ENCODE measurements at regions not wholly inside any gene's neighbourhood (a gene's known extent, or its start where the extent isn't known, plus 50 kb on each side); places are given as distances from the start of the nearest gene placed in this dataset.

- H3K9me3 Mint-ChIP-seq (ENCODE audit: unreplicated experiment) = peaks cover 4% of the 10 kb centered on the region
- TF ChIP-seq CTCF (IDR thresholded peaks at IDR 0.05; ENCODE audit: partially characterized antibody, unreplicated experiment) = no peak
- H3K36me3 Mint-ChIP-seq (ENCODE audit: unreplicated experiment) = peaks cover 4% of the 10 kb centered on the region
- peaks cover 5% of the 10 kb centered on the region for H3K27me3 Mint-ChIP-seq (ENCODE audit: unreplicated experiment)
- H3K27ac Mint-ChIP-seq (ENCODE audit: unreplicated experiment) = no peak overlapping the region
- H3K4me3 Mint-ChIP-seq (ENCODE audit: unreplicated experiment) = no peak overlapping the region
- no peak for DNase-seq
- H3K4me1 Mint-ChIP-seq (ENCODE audit: low read depth, unreplicated experiment) = peaks cover 12% of the 10 kb centered on the region
Observed at GRCh38 chr17:21528031-21528695, 152.0 kb downstream of the KCNJ12 start.

- no peak overlapping the region for H3K27ac Mint-ChIP-seq (ENCODE audit: unreplicated experiment)
- no peak for DNase-seq
- peaks cover 3% of the 10 kb centered on the region for H3K4me1 Mint-ChIP-seq (ENCODE audit: low read depth, unreplicated experiment)
- H3K36me3 Mint-ChIP-seq (ENCODE audit: unreplicated experiment) = peaks cover 10% of the 10 kb centered on the region
- H3K9me3 Mint-ChIP-seq (ENCODE audit: unreplicated experiment) = peaks cover 2% of the 10 kb centered on the region
- no peak overlapping the region for H3K4me3 Mint-ChIP-seq (ENCODE audit: unreplicated experiment)
- H3K27me3 Mint-ChIP-seq (ENCODE audit: unreplicated experiment) = peaks cover 2% of the 10 kb centered on the region
- no peak for TF ChIP-seq CTCF (IDR thresholded peaks at IDR 0.05; ENCODE audit: partially characterized antibody, unreplicated experiment)
Observed at GRCh38 chr17:21530311-21530710, 154.2 kb downstream of the KCNJ12 start.

- peaks cover 2% of the 10 kb centered on the region for H3K9me3 Mint-ChIP-seq (ENCODE audit: unreplicated experiment)
Observed at GRCh38 chr17:21530841-21531240, 154.7 kb downstream of the KCNJ12 start.

GRCh38 chr17:21532763-21533385, 156.7 kb downstream of the KCNJ12 start:
- H3K4me3 Mint-ChIP-seq (ENCODE audit: unreplicated experiment) = no peak overlapping the region
- no peaks in the 10 kb centered on the region for H3K4me1 Mint-ChIP-seq (ENCODE audit: low read depth, unreplicated experiment)
- peaks cover 2% of the 10 kb centered on the region for H3K27me3 Mint-ChIP-seq (ENCODE audit: unreplicated experiment)
- DNase-seq = no peak
- H3K27ac Mint-ChIP-seq (ENCODE audit: unreplicated experiment) = no peak overlapping the region
- peaks cover 17% of the 10 kb centered on the region for H3K36me3 Mint-ChIP-seq (ENCODE audit: unreplicated experiment)
- TF ChIP-seq CTCF (IDR thresholded peaks at IDR 0.05; ENCODE audit: partially characterized antibody, unreplicated experiment) = no peak
- peaks cover 2% of the 10 kb centered on the region for H3K9me3 Mint-ChIP-seq (ENCODE audit: unreplicated experiment)

More at GRCh38 chr17:21530841-21531240, 154.7 kb downstream of the KCNJ12 start:
- H3K27ac Mint-ChIP-seq (ENCODE audit: unreplicated experiment) = no peak overlapping the region
- H3K27me3 Mint-ChIP-seq (ENCODE audit: unreplicated experiment) = peaks cover 2% of the 10 kb centered on the region
- no peak overlapping the region for H3K4me3 Mint-ChIP-seq (ENCODE audit: unreplicated experiment)
- no peak for TF ChIP-seq CTCF (IDR thresholded peaks at IDR 0.05; ENCODE audit: partially characterized antibody, unreplicated experiment)
- DNase-seq = no peak
- H3K4me1 Mint-ChIP-seq (ENCODE audit: low read depth, unreplicated experiment) = peaks cover under 1% of the 10 kb centered on the region
- H3K36me3 Mint-ChIP-seq (ENCODE audit: unreplicated experiment) = peaks cover 11% of the 10 kb centered on the region

GRCh38 chr17:21535686-21536375, 156.5 kb upstream of the KCNJ18 start:
- no peak for DNase-seq
- no peaks in the 10 kb centered on the region for H3K4me1 Mint-ChIP-seq (ENCODE audit: low read depth, unreplicated experiment)
- H3K36me3 Mint-ChIP-seq (ENCODE audit: unreplicated experiment) = peaks cover 29% of the 10 kb centered on the region
- H3K27ac Mint-ChIP-seq (ENCODE audit: unreplicated experiment) = no peak overlapping the region
- H3K4me3 Mint-ChIP-seq (ENCODE audit: unreplicated experiment) = no peak overlapping the region
- no peak for TF ChIP-seq CTCF (IDR thresholded peaks at IDR 0.05; ENCODE audit: partially characterized antibody, unreplicated experiment)
- peaks cover 2% of the 10 kb centered on the region for H3K9me3 Mint-ChIP-seq (ENCODE audit: unreplicated experiment)
- no peaks in the 10 kb centered on the region for H3K27me3 Mint-ChIP-seq (ENCODE audit: unreplicated experiment)

Measured in glutamatergic neuron (in vitro differentiated cells).